ENCODE measurements at regions not wholly inside any gene's neighbourhood (a gene's known extent, or its start where the extent isn't known, plus 50 kb on each side); places are given as distances from the start of the nearest gene placed in this dataset.

DNA sequence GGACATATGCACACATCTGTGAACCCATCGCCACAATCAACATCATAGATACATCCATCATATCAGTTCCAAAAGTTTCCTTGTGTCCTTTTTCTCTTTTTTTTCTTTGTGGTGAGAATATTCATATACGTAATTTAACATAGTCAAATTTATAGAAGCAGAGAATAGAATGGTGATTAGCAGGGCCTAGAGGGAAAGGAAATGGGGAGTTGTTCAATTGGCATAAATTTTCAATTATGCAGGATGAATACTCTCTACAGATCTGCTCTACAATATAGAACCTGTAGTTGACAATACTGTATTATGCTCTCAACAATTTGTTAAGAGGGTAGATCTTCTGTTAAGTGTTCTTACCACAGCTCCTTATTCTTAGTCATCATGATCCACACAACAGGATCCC, 413.2 kb downstream of the SHISA9 start:
- H4K20me1 ChIP-seq (ENCODE audit: insufficient read depth), result no peaks in the 10 kb centered on the region
- no peaks in the 10 kb centered on the region for H3K36me3 ChIP-seq (ENCODE audit: control insufficient read depth in 1 of 2, insufficient read depth in 2 of 2, low read length in 2 of 2)
- no peak overlapping the region for H3K4me3 ChIP-seq (replicated peaks in 1 of 2; ENCODE audit: low read depth in 1 of 2, low read length in 2 of 2)
- no peak overlapping the region for H3K4me2 ChIP-seq (ENCODE audit: low read length)
- no peaks in the 10 kb centered on the region for H3K79me2 ChIP-seq (ENCODE audit: insufficient read depth, low read length)
- H3K9ac ChIP-seq (ENCODE audit: low read length), result no peak overlapping the region
- no peak overlapping the region for H3K27ac ChIP-seq (ENCODE audit: low read depth, low read length)
- no peak for ATAC-seq
- TF ChIP-seq POLR2AphosphoS5 (IDR thresholded peaks at IDR 0.05; ENCODE audit: low read depth, low read length) (no peak), TCF7L2 (IDR thresholded peaks at IDR 0.05; ENCODE audit: borderline replicate concordance, extremely low read depth, insufficient read depth, insufficient read length) (no peak), YY1 (IDR thresholded peaks at IDR 0.05; ENCODE audit: extremely low read depth, insufficient replicate concordance, low read depth, low read length) (no peak), FOSL1 (IDR thresholded peaks at IDR 0.05; ENCODE audit: low read depth) (no peak), MAX (IDR thresholded peaks at IDR 0.05) (no peak), EZH2 (IDR thresholded peaks at IDR 0.05) (no peak), SP1 (IDR thresholded peaks at IDR 0.05; ENCODE audit: low read depth) (no peak)
- TF ChIP-seq, protein P1, sequence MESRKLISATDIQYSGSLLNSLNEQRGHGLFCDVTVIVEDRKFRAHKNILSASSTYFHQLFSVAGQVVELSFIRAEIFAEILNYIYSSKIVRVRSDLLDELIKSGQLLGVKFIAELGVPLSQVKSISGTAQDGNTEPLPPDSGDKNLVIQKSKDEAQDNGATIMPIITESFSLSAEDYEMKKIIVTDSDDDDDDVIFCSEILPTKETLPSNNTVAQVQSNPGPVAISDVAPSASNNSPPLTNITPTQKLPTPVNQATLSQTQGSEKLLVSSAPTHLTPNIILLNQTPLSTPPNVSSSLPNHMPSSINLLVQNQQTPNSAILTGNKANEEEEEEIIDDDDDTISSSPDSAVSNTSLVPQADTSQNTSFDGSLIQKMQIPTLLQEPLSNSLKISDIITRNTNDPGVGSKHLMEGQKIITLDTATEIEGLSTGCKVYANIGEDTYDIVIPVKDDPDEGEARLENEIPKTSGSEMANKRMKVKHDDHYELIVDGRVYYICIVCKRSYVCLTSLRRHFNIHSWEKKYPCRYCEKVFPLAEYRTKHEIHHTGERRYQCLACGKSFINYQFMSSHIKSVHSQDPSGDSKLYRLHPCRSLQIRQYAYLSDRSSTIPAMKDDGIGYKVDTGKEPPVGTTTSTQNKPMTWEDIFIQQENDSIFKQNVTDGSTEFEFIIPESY (IDR thresholded peaks at IDR 0.05; ENCODE audit: extremely low read depth, insufficient replicate concordance, low read length), result no peak
- no peaks in the 10 kb centered on the region for H3K4me1 ChIP-seq (ENCODE audit: control insufficient read depth in 1 of 2, insufficient read depth in 2 of 2, low read length in 2 of 2)
- H3K9me2 ChIP-seq (ENCODE audit: insufficient read depth), result no peaks in the 10 kb centered on the region
- ChIA-PET CTCF (no interaction called here), POLR2A (no interaction called here), RAD21 (ENCODE audit: low non-redundant PET in 1 of 2, low total read pairs in 2 of 2, uncharacterized antibody in 2 of 2, unreplicated experiment in 2 of 2) (no interaction called here)
- H2AFZ ChIP-seq (ENCODE audit: low read depth, low read length, poor library complexity, severe bottlenecking), result no peak overlapping the region
- no peaks in the 10 kb centered on the region for H3K9me3 ChIP-seq (ENCODE audit: control insufficient read depth in 1 of 2, insufficient read depth in 1 of 2, low read depth in 1 of 2, low read length in 2 of 2)
- H3K27me3 ChIP-seq (ENCODE audit: insufficient read depth, low read length), result no peaks in the 10 kb centered on the region
- BruUV-seq (replicated peaks), result no TSS peak
- intact Hi-C loops (cut with micrococcal nuclease), result no loop called here
- no peak for DNase-seq (ENCODE audit: low read depth, low spot score)
